ENCODE measurements at regions not wholly inside any gene's neighbourhood (a gene's known extent, or its start where the extent isn't known, plus 50 kb on each side); places are given as distances from the start of the nearest gene placed in this dataset.

- TF ChIP-seq POLR2A (IDR thresholded peaks at IDR 0.05): no peak
- TF ChIP-seq, protein P1, sequence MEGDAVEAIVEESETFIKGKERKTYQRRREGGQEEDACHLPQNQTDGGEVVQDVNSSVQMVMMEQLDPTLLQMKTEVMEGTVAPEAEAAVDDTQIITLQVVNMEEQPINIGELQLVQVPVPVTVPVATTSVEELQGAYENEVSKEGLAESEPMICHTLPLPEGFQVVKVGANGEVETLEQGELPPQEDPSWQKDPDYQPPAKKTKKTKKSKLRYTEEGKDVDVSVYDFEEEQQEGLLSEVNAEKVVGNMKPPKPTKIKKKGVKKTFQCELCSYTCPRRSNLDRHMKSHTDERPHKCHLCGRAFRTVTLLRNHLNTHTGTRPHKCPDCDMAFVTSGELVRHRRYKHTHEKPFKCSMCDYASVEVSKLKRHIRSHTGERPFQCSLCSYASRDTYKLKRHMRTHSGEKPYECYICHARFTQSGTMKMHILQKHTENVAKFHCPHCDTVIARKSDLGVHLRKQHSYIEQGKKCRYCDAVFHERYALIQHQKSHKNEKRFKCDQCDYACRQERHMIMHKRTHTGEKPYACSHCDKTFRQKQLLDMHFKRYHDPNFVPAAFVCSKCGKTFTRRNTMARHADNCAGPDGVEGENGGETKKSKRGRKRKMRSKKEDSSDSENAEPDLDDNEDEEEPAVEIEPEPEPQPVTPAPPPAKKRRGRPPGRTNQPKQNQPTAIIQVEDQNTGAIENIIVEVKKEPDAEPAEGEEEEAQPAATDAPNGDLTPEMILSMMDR (IDR thresholded peaks at IDR 0.05): no peak
Measured at GRCh38 chr5:118556792-118557191, 431.6 kb downstream of the DTWD2 start.
